ENCODE measurements at regions not wholly inside any gene's neighbourhood (a gene's known extent, or its start where the extent isn't known, plus 50 kb on each side); places are given as distances from the start of the nearest gene placed in this dataset.
"Not testable (repeated sequence)": the region's sequence is repeated elsewhere in the genome, so short reads cannot be mapped to it uniquely, and the experiment has no call there.

DNA sequence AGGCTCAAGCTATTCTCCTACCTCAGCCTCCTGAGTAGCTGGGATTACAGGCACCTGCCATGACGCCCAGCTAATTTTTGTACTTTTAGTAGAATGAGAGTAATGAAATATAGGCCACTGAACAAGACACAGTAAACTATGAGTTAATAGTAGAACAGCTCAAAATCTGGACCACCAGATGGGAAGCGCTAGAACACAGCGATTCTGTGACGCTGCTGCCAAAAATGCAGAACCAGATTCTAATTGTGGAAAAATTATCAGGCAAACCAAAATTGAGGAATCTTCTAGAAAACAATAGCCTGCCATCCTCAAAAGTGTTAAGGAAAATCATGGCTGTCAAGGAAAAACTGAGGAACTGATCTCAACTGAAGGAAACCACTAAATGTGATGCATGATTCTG, 111.4 kb upstream of the TIAM1 start:
- no peak for DNase-seq (ENCODE audit: low spot score)

DNA sequence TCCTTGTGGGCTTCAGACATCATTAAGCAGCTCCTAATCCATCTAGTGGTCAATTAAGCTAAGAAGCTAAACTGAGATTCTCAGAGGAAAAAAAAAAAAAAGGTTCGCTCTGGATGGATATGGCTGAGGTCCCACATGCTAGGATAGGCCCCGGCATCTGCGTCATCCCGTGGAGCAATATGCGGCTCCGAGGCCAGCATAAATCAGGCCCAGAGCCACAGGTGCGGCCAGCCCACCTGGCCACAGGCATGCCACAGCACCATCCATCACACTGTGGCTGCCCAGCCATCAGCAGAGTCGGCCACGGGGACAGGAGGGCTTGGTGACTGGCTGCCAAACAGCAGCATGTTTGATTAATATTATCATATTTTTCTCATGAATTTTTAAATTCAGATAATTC, 106.9 kb upstream of the TIAM1 start:
- DNase-seq (ENCODE audit: low spot score): no peak

DNA sequence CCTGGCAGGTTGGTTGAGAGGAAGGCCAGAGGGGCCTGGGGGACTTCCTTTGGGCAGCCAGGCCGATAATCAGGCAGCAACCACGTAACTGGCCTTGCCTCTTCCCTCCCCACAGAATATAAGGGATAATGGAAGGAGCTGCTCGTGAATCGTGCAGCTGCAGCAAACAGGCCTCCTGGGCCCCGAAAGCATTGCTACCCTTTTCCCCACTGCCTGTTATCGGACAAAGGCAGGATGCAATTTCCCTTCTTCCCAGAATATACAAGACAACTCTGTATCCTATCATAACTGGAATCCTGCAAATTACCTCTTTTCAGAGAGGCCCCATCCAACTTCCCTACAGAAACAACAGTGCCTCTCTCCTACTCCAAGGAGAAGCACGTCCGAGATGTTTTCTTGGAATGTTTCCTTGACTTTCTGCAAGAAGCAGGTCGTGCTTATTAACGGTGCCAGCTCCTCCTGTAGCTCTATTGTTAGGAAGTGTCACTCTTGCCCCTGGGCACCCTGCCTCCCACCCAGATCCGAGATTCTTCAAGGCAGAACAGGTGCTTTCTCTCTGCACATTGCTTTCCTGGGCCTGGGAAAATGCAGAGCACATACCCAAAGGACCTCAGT, 106.0 kb upstream of the TIAM1 start:
- no peak for DNase-seq (ENCODE audit: low spot score)

DNA sequence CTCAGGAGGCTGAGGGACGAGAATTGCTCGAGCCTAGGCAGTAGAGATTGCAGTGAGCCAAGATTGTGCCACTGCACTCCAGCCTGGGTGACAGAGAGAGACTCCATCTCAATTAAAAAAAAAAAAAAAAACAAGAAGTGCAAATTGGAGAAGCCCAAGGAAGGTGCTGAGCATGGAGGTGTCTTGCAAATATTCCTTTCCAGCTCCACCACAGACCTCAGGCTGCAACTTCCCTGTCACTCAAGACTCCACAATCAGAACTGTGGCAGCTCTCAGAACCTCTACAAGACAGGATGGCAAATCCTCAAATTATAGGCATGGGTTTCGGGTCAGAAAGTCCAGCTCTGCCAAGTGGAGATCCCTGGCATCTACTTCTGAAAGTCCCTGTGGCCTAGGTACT, 104.4 kb upstream of the TIAM1 start:
- no peak for DNase-seq (ENCODE audit: low spot score)

DNA sequence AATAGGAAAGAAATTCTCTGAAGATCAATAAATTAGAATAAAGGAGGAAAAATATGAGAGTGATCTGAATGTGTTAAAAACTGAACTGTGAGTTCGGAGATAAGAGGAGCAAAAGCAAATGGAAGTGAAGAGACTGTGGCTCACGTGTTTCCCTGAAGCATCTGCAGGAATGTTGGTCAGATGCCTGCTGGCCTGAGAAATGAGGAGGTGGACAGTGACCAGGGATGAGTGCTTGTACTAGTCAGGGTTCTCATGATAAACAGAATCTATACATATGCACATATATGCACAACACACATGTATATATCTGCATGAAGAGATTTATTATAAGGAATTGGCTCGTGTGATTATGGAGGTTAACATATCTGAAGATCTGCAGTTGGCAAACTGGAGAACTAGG, 103.4 kb upstream of the TIAM1 start:
- no peak for DNase-seq (ENCODE audit: low spot score)

DNA sequence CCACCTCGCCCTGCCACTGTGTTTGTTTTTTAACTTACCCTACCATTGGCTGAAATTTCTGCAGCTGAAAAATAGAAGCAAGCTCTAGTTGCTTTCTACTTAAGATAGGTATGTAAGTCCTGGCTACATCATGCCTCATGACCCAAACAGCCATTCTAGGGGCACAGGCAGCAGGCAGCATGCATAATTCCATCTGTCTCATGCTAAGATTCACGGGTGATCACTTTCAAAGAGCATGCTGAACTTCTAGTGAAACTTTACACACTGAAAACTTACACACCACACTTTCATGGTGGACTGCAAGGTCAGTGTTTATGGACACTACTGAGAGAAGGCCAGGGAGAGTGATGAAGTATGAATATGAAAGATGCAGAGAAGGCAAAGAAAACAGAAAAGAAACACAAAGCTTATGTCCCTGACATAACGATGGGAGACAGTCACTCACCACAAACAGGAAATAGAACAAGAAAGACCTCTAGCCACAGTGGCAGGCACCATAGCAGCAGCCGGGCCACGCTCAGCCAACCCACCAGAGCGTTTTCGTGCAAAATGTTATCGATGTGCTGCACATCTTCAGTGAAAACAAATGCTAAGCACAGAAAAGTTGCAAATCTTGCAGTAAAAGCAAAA, 102.3 kb upstream of the TIAM1 start:
- no peak for DNase-seq (ENCODE audit: low spot score)

DNA sequence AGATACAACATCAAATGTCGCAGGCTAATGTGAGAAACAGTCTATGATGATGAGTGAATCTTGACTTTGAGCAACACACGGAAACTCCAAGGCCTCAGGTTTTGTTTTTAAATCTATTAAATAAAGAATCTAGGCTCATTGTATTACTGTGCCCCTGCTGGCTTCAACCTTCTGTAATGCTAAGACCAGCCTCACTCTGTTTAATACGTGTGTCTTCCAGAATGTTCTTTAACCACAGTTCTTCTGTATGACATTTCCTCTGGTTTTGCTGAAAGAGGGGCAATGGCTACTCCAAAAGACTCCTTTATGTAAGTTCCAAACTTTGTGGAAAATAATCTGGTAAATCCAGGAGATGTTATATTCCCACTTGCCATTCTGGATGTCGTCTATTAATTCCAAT, 101.1 kb upstream of the TIAM1 start:
- no peak for DNase-seq (ENCODE audit: low spot score)

DNA sequence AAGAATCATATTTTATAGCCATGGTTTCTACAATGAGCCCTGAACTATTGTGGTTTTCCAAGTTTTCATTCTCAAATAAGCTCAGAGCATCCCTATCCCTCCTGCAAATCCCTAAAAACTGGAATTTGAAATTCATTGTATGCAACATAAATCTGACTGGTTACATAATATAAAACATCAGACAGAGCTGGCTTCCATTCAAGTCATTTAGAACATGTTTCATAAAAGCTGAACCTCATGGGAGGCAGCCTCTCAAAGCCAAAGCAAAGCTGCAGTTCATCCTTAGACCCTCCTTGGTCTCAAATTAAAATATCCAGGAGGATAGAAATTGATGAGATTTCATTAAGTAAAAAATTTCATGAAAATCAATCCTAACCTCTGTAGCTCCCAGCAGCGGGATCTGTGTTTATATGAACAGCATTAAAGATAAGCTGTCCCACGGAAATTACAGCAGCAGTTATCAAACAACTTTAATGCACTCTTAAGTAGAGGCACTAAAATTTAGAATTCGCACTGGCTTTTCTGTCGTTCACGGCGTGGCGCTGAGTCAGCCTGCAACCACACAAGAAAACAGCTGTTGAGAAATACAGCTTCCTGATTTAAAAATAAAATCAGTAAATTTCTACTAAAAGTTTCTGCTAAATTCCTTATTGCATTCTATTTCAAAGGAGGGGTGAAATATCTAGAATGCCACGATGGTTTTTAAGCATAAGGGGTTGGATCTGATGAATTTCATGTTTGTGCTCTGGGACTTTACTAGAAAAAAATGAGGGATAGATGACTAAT, 99.9 kb upstream of the TIAM1 start:
- DNase-seq (ENCODE audit: low spot score): no peak

DNA sequence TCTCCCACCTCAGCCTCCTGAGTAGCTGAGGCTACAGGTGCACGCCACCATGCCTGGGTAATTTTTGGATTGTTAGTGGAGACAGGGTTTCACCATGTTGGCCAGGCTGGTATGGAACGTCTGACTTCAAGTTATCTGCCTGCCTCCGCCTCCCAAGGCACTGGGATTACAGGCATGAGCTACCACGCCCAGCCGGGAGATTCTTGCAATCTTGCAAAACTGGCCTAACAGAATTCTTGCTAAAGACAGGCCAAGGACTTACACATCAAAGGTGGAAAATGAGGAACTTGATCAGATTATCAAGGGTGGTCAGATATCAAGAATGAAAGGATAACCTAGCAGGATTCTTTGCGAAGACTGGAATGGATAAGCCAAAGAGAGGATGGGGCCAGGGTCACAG, 98.3 kb upstream of the TIAM1 start:
- no peak for DNase-seq (ENCODE audit: low spot score)

DNA sequence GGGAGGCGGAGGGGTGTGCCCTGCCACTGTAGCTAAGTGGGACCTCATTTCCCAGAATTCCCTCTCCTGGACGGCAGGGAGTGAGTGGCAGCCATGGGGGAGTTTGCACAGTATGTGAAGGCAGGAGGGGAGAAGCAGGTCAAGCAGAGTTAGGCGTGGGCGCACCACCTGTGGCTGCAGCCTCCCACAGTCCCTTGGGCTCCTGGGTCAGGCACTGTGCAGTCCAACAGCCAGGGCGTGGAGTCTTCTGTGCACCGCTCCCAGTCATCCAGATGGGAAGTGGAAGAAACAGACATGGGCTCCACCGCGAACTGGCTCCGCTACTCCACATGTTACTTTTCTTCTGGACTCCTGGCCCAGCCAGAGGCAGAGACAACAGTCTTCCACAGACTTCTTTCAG, 85.4 kb upstream of the TIAM1 start:
- DNase-seq (ENCODE audit: low spot score): no peak

DNA sequence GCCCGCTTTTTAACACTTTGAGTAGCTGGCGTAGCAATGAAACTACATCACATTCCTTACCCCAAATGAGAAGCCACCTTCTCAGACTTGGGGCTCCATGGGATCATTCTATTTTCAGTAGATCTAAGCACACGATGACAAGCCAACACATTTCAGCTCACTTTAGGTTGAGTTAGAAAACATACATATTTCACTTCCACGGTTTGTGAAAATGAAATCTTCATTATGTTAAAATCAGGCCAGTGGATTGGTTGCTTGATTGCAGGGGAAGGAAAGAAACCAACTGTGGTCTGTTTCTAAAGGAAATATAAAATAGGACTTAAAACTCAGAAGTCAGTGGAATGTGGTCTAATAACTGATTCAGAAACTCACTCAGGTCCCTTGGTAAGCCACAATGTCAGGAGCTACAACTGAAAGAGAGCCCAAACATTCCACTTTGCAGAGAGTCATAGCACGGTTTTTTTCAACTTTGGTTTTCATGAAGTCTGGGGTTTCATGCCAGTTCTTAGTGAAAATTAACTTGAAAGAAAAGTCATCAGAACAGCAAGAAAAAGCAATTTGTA, 82.3 kb upstream of the TIAM1 start:
- peak; percentile 18 for DNase-seq (ENCODE audit: low spot score)

DNA sequence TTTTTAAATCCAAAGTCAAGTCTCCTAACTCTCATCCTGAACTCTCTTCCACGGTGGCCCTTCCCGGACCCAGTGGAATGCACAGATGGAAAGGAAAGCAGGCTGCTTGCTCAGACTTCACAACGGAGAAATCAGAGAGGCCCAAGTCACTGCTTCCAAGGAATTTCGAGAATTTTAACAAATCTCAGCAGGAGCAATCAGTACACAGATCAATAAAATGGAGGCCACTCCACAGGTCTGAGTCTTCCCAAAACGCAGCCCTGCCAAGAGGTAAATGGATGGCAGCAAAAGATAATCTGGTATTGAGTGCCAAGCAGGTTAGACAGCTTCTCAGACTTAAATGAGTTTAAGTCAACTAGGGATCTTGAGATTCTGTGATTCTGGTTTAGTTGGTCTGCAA, 81.1 kb upstream of the TIAM1 start:
- peak; percentile 10 for DNase-seq (ENCODE audit: low spot score)

DNA sequence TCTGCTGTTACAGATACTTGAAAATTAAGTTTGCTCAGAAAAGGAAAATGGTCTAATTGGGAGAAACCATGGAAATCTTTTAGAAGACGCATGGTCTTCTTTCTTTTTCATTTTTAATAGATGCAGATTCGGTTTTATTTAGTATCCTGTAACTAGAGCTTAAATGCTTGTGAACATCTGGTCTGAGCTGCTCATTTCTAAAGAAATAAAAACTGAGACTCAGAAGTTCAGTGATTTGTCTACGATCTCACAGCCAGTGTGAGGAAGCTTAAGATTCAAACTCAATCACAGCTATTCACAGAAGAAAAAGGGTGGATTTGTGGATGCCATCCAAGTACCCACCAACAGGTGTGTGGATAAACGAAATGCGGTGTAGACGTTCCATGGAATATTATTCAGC, 80.0 kb upstream of the TIAM1 start:
- DNase-seq (ENCODE audit: low spot score): no peak

DNA sequence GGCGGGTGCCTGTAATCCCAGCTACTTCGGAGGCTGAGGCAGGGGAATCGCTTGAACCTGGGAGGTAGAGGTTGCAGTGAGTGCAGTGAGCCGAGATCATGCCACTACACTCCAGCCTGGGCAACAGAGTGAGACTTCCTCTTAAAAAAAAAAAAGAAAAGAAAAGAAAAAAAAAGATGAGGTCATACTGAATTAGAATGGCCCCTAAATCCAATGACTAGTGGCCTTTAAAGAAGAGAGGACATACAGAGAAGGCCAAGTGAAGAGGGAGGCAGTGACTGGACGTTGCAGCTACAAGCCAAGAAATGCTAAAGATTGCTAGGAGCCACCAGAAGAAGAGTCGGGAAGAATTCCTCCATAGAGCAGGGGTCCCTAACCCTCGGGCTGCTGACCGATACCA, 76.9 kb upstream of the TIAM1 start:
- DNase-seq (ENCODE audit: low spot score): no peak

DNA sequence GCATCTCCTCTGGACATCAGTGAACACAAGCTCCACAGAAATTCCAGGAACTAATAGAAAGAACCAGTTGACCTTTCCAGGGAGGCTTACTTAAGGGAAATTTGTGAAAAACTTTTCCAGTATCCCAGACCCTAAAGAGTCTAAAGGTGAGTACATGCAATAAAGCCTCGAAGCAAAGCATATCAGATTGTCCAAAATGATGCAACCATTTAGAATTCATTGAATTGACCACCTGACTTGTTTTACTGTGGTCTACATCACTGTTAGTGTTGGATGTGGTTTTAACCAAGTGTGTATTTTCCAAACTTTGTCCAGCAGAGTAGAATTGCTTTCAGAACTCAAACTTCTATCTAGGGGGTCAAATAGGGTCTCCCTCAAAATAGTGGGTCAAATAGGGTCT, 76.3 kb upstream of the TIAM1 start:
- DNase-seq (ENCODE audit: low spot score): no peak

DNA sequence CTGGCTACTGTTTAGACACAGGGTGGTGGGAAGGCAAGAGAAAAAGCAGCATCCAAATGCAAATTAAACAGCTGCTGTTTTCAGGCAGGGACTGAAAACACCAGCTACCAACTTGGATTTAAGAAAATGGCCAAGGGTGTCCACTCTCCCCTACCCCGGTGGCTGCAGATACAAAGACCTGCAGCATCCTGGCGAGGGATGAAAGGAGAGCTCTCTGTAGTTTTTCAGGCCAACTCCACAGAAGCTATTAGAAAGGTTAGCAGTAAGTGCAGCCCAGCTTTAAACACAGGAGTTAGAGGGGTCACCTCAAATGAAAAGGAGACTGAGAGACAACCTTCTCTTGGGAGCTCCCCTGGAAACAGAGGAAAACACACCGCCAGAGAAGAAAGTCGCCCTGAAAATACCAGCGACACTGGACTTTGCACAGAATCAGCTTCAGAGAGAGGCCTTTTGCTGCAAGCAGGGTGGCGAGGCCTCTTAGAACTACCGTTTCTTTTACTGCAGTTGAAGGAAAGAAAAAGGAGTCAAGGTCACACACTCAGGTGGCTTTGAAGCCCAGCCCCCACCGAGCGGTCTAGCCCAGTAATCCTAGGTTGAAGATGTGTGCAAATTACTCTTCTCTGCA, 74.4 kb upstream of the TIAM1 start:
- DNase-seq (ENCODE audit: low spot score): no peak

DNA sequence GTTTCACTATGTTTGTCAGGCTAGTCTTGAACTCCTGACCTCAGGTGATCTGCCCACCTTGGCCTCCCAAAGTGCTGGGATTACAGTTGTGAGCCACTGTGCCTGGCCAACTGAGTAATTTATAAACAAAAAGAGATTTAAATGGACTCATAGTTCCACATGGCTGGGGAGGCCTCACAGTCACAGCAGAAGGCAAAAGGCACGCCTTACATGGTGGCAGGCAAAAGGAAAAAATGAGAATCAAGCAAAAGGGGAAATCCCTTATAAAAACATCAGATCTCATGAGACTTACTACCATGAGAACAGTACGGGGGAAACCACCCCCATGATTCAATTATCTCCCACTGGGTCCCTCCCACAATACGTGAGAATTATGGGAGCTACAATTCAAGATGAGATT, 73.2 kb upstream of the TIAM1 start:
- not testable (repeated sequence) for DNase-seq (ENCODE audit: low spot score)

DNA sequence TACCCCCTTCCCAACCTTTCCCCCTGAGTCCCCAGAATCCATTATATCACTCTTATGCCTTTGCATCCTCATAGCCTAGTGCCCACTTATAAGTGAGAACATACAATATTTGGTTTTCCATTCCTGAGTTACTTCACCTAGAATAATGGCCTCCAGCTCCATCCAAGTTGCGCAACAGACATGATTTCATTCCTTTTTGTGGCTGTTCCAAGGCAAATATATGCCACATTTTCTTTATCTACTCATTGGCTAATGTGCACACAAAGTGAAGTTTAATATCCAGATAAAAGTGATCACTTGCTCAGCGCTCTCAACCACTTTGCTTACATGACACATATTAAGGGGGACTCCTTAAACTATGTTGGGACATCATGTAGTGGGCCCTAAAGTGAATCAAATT, 72.4 kb upstream of the TIAM1 start:
- DNase-seq (ENCODE audit: low spot score): no peak

DNA sequence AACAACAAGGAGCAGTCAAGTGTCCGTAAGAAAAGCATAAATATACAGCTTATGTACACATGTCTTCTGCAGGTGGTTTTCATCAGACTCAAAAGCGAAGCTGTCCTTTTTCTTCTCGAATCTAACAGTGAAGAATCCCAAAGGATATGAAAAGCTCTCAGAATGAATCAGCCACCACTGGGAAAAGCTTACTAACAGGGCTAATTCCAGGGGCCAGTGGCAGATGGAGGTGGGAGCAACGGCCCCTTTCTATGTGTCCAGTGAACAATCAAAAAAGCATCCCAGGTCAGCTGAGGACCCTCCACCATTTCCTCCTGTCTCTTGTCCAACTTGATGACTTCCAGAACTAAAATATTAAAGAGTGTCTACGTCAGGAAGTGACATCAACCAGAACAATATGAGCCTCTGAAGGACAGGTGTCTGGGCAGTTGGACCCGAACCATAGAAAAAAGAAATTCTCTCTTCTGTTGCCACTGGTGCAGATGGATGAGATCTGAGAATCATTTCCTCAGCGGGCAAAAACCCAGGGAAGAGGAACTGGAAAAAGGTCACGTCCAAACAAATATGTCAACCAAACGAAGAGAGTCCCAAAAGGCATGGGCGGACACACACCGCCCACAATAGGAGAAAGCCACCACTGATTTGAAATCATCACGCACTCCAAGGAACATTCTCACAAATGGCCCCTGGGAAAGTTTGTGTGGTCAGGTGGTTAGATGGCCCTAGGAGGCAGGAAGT, 70.4 kb upstream of the TIAM1 start:
- no peak for DNase-seq (ENCODE audit: low spot score)

DNA sequence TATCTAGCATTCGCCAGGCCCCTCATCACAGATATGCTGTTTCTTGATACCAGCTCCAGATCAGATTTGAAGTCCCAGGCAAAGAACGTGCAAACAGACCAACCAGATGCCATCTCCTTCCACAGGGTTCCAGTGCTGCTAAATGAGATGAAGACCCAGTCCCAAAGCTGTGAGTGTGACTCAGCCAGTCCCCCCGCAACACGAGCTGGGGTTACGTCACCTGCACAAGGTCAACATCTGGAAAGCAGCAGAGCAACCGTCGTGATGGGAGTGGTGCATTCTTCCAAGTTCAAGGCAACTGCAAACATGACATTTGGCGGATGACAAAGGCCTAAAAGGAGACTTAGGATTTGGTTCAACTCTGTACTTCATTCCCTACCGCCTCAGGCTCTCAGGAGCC, 69.6 kb upstream of the TIAM1 start:
- no peak for DNase-seq (ENCODE audit: low spot score)

DNA sequence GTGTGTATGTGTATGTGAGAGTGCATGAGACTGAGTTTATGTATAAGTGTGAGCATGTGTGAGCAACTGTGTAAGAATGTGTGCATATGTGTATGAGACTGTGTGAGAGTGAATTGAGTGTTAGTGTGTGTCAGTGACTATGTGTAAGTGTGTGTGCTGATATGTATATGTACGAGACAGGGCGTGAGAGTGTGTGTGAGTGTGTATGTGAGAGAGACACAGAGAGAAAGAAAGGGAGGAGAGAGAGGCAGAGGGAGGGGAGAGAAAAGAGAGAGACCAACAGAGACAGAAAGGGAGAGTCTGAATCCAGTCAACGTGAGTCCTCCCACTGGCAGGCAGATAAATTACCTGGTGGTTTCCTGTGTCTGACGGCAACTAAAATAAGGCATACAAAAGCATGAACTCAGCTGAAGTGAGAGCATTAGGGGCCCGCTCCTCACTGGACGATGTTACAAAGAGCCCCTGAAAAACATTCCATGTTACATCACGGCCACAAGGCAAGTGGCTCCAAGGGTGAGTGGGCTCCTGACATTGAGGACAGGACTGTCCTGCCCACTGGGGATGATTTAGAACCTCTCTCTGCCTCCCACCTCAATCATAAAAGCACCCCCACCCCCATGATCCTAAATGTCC, 66.6 kb upstream of the TIAM1 start:
- DNase-seq (ENCODE audit: low spot score): no peak

Data from kidney tubule cell (primary cell).